Adipocyte (in vitro differentiated cells): ENCODE measurements at regions not wholly inside any gene's neighbourhood (a gene's known extent, or its start where the extent isn't known, plus 50 kb on each side); places are given as distances from the start of the nearest gene placed in this dataset.
"Not testable (repeated sequence)": the region's sequence is repeated elsewhere in the genome, so short reads cannot be mapped to it uniquely, and the experiment has no call there.

Experiments used
- DNase-seq: peaks from one replicate; pipeline ENCODE4 v3.0.0-alpha.2; 2015; ENCODE audit warnings: low read depth
- H3K27me3 ChIP-seq: replicated peaks from 2 replicates; pipeline ENCODE4 v1.7.0; 2013; ENCODE audit warnings: mild to moderate bottlenecking, low read length, moderate library complexity; ENCODE audit not compliant: control insufficient read depth, insufficient read depth
- H3K36me3 ChIP-seq: 2 replicates; pipeline ENCODE4 v1.7.0; 2013; ENCODE audit warnings: low read length, mild to moderate bottlenecking, moderate library complexity; ENCODE audit not compliant: control insufficient read depth, insufficient read depth, severe bottlenecking
- H3K4me1 ChIP-seq: 2 replicates; pipeline ENCODE4 v1.7.0; 2013; ENCODE audit warnings: mild to moderate bottlenecking, low read length, moderate library complexity; ENCODE audit not compliant: control insufficient read depth, insufficient read depth
- H3K4me3 ChIP-seq: 2 replicates; pipeline ENCODE4 v1.7.0; 2013; ENCODE audit warnings: mild to moderate bottlenecking, low read length, moderate library complexity
- H3K9ac ChIP-seq: 2 replicates; pipeline ENCODE4 v1.7.0; 2013; ENCODE audit warnings: mild to moderate bottlenecking, low read length, moderate library complexity
- H3K9me3 ChIP-seq: 2 replicates; pipeline ENCODE4 v1.7.0; 2013; ENCODE audit warnings: mild to moderate bottlenecking, low read length, moderate library complexity; ENCODE audit not compliant: control insufficient read depth

DNA sequence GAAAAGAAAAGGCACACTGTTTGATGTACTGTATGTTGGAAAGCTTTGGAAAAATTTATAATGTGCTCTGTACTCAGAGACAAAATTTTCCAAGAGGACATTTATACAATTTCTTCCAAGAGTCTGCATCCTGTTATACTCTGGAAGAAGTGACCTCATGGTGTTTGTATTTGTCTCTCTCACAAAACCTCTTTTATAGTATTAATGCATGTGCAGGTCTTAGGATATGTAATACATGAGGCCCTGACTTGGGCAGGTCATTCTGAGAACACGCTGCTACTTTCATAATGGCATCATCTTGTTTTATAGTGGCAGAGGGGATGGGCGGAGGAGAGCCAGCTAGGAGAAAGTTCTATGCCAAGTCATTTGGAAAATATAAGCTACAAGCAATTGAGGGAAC is 72.0 kb upstream of the P3H2 start:
- no peak overlapping the region for H3K9ac ChIP-seq
- H3K27me3 ChIP-seq, result no peaks in the 10 kb centered on the region
- H3K9me3 ChIP-seq, result no peaks in the 10 kb centered on the region
- no peak for DNase-seq
- peaks cover 6% of the 10 kb centered on the region for H3K4me1 ChIP-seq
- H3K36me3 ChIP-seq, result no peaks in the 10 kb centered on the region
- no peak overlapping the region for H3K4me3 ChIP-seq

DNA sequence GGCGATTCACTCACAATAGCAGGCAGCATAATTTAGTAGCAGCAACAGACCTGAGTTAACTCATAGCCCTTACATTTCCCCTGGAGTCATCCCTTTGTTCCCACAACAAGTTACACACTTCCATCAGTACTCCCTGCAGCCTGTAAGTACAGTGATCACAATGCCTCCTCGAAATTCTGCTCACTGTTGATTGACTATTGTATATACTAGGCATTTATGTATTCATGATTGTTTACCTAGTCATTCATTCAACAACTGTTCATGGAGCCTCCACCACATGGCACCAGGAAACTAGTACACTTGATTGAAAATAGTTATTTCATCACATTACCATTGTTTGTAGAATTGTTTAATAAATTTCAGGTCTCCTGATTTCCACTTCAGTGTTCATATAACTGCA is 71.4 kb upstream of the P3H2 start:
- Histone ChIP-seq H3K27me3 (no peaks in the 10 kb centered on the region), H3K9me3 (no peaks in the 10 kb centered on the region), H3K4me3 (no peak overlapping the region), H3K9ac (no peak overlapping the region), H3K4me1 (peaks cover 6% of the 10 kb centered on the region), H3K36me3 (no peaks in the 10 kb centered on the region)
- no peak for DNase-seq

DNA sequence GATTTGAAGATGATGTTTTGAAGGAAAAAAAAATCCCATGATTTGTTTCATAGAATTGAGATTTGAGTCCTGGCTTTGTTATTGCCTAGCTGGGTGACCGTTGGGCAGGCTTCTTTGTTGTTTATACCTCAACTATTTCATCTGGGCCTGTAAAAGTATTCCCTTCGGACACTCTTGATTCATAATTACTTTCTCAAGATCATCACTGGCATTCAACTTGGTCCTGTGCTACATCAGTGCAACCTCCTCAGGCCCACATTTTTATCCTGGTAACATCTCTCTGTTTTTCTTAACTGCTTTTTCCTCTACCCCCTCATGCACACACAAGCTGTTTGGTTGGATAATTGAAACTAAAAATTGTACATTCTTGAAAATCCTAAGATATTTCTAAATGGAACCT is 67.5 kb upstream of the P3H2 start:
- Histone ChIP-seq H3K4me3 (no peak overlapping the region), H3K36me3 (no peaks in the 10 kb centered on the region), H3K4me1 (peaks cover 25% of the 10 kb centered on the region), H3K9ac (no peak overlapping the region), H3K27me3 (no peaks in the 10 kb centered on the region), H3K9me3 (no peaks in the 10 kb centered on the region)
- no peak for DNase-seq

DNA sequence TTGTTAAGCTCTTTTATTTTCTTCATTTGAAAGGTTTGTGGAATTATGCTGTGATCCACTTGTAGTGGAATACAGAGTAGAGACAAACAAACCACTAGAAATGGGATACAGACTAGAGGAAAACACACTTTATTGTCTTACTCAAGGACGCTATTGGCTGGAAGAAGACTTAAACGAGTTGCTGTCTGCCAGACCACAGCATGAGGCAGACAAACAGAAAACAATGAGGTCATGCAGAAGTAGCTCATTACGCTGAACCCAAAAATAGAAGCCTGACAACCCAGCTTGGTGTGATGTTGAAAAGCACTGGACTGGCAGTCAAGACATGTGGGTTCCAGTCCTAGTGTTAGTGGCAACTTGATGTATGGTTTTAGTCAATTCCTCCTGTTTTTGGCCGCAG is 62.4 kb upstream of the P3H2 start:
- H3K36me3 ChIP-seq, result no peaks in the 10 kb centered on the region
- DNase-seq, result peak; percentile 73

DNA sequence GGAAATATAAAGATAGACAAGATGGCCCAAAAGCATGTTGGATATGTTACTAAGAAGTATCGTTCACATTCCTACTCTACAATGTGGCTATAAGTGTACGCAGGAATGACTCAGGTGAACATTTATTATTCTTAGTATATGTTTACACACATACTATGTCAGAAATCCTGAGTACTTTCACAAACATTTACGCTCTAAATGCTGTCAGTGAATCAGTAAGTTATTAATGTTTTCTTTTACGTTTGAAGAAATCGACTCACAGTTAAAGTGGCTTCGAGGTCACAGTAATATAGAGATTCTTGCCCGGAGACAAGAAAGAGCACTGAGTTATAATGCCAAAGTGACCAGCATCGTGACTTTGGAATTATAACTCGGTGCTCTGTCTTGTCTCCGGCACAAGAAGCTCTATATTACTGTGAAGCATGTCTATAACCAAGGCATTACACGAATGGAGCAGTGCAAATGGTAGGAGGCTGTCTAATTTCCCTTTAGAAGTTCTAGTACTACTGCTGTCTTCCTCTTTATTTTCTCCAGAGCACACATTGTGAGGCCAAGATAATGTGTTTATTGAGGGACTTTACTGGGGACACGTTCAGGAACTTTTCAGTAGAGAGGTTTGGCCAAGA is 61.8 kb upstream of the P3H2 start:
- peak; percentile 17 for DNase-seq
- Histone ChIP-seq H3K4me1 (peaks cover 22% of the 10 kb centered on the region), H3K27me3 (no peaks in the 10 kb centered on the region), H3K36me3 (no peaks in the 10 kb centered on the region), H3K9ac (no peak overlapping the region), H3K4me3 (no peak overlapping the region), H3K9me3 (no peaks in the 10 kb centered on the region)

More for the DNA sequence above, 62.4 kb upstream of the P3H2 start:
- no peaks in the 10 kb centered on the region for H3K27me3 ChIP-seq
- peaks cover 22% of the 10 kb centered on the region for H3K4me1 ChIP-seq
- no peak overlapping the region for H3K4me3 ChIP-seq
- no peak overlapping the region for H3K9ac ChIP-seq
- no peaks in the 10 kb centered on the region for H3K9me3 ChIP-seq

DNA sequence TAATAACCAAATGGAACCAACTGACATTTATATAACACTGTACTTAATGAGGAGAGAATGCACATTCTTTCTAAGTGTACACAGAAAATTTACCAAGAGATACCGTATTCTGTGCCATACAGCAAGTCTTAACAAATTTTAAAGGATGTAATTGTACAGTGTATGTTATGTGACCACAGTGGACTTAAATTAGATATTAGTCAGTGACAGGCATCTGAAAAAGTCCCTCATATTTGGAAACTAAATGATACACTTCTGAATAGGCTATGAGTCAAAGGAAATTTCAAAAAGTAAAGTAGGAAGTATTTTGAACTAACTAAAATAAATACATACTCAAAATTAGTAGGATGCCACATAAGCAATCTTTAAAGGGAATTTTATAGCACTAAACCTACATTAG is 59.6 kb upstream of the P3H2 start:
- Histone ChIP-seq H3K27me3 (no peaks in the 10 kb centered on the region), H3K4me1 (peaks cover 11% of the 10 kb centered on the region), H3K4me3 (no peak overlapping the region), H3K9ac (no peak overlapping the region), H3K36me3 (no peaks in the 10 kb centered on the region), H3K9me3 (no peaks in the 10 kb centered on the region)
- DNase-seq, result no peak

DNA sequence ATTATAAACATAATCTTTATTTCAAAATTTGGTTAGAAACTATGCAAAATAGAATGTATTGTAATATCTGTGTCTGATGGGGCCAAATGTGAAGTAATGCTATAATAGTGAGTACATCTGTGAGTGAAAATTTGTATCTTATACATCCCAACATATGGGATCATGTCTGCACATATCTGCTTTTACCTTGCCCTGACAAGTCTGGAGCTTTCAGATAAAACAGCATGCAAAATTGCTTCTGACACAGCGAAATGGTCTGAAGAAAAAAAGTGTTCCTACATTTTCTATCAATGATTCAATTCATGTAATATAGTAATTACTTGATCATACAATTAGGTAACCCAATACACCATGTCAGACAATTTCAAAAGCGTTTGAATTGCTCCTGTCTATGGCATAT is 58.1 kb upstream of the P3H2 start:
- no peaks in the 10 kb centered on the region for H3K27me3 ChIP-seq
- H3K9me3 ChIP-seq, result no peaks in the 10 kb centered on the region
- no peak overlapping the region for H3K9ac ChIP-seq
- no peak overlapping the region for H3K4me3 ChIP-seq
- H3K4me1 ChIP-seq, result peaks cover 6% of the 10 kb centered on the region
- no peaks in the 10 kb centered on the region for H3K36me3 ChIP-seq
- DNase-seq, result no peak

DNA sequence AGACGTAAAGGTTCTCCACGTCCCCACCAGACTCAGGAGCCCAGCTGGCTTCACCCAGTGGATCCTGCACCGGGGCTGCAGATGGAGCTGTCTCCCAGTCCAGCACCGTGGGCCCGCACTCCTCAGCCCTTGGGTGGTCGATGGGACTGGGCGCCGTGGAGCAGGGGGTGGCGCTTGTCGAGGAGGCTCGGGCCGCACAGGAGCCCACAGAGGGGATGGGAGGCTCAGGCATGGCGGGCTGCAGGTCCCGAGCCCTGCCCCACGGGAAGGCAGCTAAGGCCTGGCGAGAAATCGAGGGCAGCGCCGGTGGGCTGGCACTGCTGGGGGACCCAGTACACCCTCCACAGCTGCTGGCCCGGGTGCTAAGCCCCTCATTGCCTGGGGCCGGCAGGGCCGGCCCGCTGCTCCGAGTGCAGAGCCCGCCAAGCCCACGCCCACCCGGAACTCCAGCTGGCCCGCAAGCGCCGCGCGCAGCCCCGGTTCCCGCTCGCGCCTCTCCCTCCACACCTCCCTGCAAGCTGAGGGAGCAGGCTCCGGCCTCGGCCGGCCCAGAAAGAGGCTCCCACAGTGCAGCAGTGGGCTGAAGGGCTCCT is 56.3 kb upstream of the P3H2 start:
- not testable (repeated sequence) for H3K36me3 ChIP-seq, H3K4me3 ChIP-seq, DNase-seq, H3K9ac ChIP-seq, H3K9me3 ChIP-seq, H3K27me3 ChIP-seq
- peaks cover 10% of the 10 kb centered on the region for H3K4me1 ChIP-seq

DNA sequence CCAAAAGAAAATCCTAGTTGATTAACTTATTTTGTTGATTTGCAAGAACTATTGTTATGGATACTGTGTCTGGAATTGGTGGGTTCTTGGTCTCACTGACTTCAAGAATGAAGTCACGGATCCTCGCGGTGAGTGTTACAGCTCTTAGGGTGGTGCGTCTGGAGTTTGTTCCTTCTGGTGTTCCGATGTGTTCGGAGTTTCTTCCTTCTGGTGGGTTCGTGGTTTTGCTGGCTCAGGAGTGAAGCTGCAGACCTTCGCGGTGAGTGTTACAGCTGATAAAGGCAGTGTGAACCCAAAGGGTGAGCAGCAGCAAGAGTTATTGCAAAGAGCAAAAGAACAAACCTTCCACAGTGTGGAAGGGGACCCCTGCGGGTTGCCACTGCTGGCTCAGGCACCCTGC is 55.4 kb upstream of the P3H2 start:
- not testable (repeated sequence) for H3K4me3 ChIP-seq, H3K36me3 ChIP-seq, H3K27me3 ChIP-seq, DNase-seq, H3K9ac ChIP-seq, H3K9me3 ChIP-seq
- H3K4me1 ChIP-seq, result peaks cover 10% of the 10 kb centered on the region

DNA sequence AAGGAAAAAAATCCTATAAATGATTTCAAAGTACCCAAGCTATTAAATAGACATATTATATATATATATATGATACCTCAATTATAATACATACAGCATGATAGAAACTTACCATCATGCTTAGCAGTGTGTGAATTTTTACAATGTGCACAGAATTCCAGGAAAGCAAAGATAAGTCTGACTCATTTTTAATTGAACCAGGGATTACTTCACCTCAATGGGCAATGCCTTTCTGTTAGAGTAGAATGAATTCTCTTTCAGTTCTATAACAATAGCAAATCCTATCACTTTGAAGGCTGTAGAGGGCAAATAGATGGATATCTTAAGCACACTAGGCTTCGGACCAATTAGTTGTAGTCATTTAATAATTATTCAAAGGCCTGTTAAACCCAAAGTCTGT is 54.8 kb upstream of the P3H2 start:
- no peak overlapping the region for H3K9ac ChIP-seq
- H3K27me3 ChIP-seq, result no peaks in the 10 kb centered on the region
- H3K36me3 ChIP-seq, result no peaks in the 10 kb centered on the region
- H3K4me3 ChIP-seq, result no peak overlapping the region
- no peaks in the 10 kb centered on the region for H3K9me3 ChIP-seq
- H3K4me1 ChIP-seq, result peaks cover 10% of the 10 kb centered on the region
- no peak for DNase-seq

DNA sequence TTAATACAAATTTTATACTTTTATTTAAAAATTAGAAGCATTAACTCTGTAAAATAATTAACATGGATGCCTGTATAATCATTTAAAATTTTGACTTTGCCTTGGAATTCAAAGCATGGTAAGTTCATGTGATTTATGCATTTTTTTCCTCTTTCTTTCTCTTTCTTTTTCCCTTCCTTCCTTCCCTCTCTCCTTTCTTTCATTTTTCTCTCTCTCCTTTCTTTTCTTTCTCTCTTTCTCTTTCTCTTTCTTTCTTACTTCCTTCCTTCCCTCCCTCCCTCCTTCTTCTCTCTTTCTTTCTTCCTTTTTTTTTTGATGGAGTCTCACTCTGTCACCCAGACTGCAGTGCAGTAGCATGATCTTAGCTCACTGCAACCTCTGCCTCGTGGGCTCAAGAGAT is 53.8 kb upstream of the P3H2 start:
- H3K4me1 ChIP-seq, result peaks cover 14% of the 10 kb centered on the region
- H3K9ac ChIP-seq, result no peak overlapping the region
- H3K9me3 ChIP-seq, result no peaks in the 10 kb centered on the region
- no peak for DNase-seq
- H3K4me3 ChIP-seq, result no peak overlapping the region
- H3K36me3 ChIP-seq, result no peaks in the 10 kb centered on the region
- no peaks in the 10 kb centered on the region for H3K27me3 ChIP-seq

DNA sequence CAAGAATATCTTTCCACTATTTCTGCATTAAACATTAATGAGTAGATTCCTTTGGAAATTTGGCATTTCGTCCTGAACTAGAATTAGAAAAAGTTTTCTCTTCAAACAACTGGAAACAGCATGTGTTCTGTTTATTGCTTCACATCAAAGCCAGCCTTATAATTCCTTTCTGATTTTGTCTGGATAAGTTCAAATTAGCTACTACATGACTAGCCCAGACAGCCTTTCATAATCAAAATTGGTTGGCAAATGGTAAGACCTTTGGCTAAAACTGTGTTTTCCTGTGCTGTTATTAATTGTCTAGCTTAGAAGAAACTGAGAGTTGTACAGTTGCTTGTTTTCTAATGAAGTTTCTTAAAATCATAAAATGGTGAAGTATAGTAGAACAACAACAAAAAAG is 52.7 kb upstream of the P3H2 start:
- Histone ChIP-seq H3K27me3 (no peaks in the 10 kb centered on the region), H3K9me3 (no peaks in the 10 kb centered on the region), H3K4me3 (no peak overlapping the region), H3K36me3 (no peaks in the 10 kb centered on the region), H3K4me1 (peaks cover 19% of the 10 kb centered on the region), H3K9ac (no peak overlapping the region)
- peak; percentile 53 for DNase-seq
